Hematopoietic multipotent progenitor cell treated with erythropoietin and hydrocortisone succinate and interleukin-3 and kit ligand, for 4 days (in vitro differentiated cells): ENCODE measurements at regions not wholly inside any gene's neighbourhood (a gene's known extent, or its start where the extent isn't known, plus 50 kb on each side); places are given as distances from the start of the nearest gene placed in this dataset.
A peak's percentile ranks its signal among the peaks of the same experiment; 100 is the strongest.
"Not testable (repeated sequence)": the region's sequence is repeated elsewhere in the genome, so short reads cannot be mapped to it uniquely, and the experiment has no call there.

ENCODE experiments used
- DNase-seq: peaks from one replicate; pipeline ENCODE4 v3.0.0-alpha.2; 2015

DNA sequence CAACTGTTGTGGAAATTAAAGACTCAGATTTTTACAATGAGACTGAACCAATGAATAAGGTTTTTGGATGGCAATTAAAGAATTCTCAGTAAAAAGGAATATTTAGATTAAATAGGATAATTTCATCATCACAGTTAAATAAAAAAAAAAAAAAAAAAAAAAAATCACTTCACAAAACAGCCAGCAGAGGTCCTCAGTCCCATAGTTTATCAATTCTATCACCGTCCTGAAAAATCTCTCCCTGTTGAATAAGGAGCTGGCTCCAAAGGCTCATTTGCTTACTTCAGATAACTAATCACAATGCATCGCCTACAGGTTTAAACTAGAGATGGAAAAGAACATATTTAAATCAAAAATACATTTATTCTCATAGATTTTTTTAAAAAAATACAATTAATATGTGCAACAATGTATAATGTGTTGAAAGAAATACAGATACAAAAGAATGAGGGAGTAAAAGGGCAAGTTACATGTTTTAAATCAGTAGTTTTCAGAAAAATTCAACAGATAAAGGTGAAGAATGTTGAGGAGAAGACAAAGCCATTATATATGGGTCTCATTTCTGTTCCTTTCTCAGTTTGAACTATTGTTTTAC, 175.8 kb upstream of the CHD1 start:
- peak; percentile 66 for DNase-seq

DNA sequence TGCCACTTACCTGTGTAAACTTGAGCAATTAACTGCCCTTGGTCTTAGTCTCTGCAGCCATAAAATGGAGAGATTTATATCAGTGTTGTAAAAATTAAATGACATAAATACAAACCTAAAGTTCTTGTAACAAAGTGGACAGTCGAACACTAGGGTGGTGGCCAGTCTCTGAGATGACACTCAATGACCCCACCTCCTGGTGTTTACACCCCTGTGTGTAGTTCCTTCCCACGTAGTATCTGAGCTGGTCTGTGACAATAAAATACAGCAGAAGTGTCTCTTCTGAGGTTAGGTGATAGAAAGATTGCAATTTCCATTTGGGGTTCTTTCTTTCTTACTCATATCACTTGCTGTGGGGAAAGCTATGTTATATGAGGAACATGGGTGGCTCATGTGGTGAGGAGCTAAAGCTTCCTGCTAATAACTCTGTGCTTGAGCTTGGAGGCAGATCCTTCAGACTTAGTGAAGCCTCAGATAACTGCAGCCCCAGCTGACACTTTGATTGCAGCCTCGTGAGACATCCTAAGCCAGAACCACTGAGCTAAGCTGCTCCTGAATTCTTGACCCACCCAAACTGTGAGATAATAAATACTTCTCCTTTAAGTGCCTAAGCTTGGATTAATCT, 173.4 kb upstream of the CHD1 start:
- DNase-seq, result no peak

DNA sequence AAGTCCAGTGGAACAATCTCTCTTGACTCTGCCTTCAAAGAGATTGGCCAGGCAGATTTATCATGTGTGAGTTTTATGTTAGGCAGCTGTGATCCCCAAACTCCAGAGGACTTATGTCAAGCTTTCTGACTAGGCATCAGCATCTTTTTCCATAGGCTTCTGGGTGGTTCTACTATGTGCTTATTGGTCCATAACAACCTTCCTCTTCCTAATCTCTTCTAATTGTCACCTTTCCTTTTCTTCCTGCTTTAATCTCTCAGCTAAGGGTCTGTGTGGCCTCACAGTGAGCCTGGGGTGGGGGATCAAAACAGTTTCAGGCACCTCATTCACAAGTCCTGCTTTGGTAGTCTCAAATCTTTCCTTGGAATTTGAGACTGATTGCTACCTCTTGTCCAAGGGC, 170.9 kb upstream of the CHD1 start:
- DNase-seq, result no peak

DNA sequence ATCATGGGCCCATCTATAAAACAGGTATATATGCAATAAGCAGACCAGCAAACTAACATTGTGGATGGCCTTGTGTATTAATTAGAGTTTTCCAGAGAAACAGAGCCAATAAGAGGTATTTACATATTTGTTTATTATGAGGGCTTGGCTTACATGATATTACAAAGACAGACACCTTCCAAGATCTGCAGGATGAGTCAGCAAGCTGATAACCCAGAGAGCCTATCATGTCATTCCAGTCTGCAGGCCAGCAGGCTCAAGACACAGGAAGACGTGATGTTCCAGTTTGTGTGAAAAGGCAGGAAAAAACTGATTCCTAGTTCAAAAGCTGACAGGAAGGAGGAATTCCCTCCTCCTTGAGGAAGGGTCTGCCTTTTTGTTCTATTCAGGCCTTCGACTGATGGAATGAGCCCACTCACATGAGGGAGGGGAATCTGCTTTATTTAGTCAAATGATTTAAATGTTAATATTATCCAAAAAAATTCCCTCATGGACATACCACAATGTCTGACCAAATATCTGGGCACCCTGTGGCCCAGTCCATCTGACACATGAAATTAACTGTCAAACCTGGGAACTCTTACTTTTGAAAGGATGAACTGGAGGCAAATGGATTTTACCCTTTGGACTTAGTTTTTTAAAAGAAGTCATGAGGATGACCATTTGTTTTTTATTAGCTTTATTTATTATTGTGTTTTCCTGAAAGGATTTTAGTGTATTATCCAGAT, 161.2 kb upstream of the CHD1 start:
- no peak for DNase-seq

DNA sequence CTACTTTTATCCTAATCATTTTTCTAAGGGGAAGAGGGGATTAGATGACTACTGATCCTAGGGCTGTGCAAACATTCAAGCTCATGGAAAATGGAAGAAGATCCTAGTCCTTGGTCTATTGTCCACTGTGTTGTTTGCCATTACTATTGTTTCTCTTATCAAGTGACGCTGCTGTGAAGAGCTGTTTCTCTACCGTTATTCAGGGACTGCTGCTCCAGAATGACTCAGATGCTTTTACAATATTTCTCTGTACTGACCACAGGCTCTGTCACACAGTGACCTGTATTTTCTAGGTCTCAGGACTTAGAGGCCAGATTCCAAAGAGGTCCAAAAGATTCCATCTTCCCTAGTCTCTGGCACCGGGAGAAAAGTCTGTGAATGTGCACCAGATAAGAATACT, 159.5 kb upstream of the CHD1 start:
- DNase-seq, result no peak

DNA sequence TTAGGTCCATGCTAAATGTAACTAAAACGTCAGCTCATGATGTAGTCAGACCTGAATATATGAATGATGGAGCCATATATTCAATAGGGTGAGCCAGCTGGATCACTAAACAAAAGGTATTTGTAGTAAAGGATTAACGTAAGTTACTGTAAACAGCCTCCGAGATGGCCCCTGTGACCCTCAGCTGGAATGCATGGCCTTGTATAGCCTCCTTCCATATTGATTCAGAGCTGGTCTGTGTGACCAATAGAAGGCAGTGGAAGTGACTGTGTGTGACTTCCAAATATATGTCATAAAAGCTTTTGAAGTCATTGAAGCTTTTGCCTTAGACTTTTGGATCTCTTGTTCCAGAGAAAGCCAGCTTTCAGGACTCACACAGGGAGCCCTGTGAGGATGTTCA, 154.4 kb upstream of the CHD1 start:
- DNase-seq, result no peak

DNA sequence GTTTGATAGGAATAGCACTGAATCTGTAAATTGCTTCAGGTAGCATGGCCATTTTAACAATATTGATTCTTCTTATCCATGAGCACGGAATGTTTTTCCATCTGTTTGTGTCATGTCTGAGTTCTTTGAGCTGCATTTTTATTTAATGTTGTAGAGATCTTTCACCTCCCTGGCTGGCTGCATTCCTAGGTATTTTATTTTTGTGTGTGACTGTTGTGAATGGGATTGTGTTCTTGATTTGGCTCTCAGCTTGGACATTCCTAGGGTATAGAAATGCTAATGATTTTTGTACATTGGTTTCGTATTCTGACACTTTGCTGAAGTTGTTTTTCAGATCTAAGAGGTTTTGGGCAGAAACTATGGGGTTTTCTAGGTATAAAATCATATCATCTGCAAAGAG, 152.9 kb upstream of the CHD1 start:
- DNase-seq, result no peak

DNA sequence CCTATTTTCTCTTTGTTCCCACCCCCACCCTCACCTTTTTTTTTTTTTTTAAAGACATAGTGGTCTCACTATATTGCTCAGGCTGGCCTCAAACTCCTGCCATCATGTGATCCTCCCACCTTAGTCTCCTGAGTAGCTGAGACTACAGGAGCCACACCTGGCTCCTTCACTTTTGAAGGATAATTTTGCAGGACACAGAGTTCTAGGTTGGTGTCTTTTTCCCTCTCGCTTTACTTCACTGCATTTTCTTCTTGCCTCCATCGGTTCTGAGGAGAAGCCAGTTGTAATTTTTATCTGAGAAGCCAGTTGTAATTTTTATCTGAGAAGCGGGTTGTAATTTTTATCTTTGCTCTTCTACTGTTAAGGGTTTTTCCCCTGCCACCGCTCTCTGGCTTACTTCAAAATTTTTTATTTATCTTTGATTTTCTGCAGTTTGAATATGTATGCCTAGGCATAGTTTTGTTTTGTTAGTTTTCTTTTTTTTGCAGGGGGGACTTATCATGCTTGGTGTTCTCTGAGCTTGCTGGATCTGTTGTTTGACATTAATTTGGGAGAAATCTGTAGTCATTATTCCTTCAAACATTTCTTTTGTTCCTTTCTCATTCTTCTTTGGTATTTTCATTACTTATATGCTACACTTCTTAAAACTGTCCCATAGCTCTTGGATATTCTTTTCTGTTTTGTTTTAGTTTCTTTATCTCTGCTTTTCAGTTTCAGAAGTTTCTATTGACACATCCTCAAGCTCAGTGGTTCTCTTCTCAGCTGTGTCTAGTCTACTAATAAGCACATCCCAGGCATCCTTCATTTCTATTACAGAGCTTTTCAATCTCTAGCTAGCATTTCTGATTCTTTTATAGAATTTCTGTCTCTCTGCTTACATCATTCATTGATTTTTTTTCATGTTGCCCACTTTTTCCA, 148.2 kb upstream of the CHD1 start:
- DNase-seq, result peak; percentile 79

DNA sequence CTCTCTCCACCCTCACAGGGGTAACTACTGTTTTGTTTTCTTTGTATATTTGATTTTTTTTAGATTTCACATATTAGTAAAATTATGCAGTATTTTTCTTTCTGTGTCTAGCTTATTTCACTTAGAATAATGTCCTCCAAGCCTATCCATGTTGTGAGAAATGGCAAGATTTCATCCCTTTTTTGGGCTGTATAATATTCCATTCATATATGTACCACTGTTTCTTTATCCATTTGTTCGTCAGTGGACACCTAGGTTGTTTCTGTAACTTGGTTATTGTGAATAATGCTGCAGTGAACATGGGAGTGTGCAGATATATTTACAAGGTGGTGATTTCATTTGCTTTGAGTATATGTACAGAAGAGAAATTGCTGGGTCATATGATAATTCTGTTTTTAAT, 144.0 kb upstream of the CHD1 start:
- DNase-seq, result no peak

DNA sequence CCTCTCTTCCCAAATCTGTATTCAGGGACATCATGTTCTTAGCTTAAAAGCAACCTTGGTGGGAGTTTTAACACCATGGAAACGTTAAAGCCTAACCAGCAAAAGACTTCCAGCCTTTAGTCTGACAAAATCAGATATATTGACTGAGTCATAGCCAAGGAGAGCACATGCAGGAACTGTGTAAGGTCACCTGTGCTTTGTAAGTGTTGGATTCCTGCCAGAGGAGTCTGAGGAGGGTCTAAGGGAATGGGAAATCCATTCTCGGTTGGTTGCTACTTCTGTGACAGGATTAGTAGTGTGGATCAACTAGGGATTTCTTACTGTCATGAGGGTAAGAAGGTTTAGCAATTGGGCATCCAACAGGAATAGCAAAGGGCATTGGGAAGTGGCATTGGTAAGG, 142.0 kb upstream of the CHD1 start:
- DNase-seq, result no peak

DNA sequence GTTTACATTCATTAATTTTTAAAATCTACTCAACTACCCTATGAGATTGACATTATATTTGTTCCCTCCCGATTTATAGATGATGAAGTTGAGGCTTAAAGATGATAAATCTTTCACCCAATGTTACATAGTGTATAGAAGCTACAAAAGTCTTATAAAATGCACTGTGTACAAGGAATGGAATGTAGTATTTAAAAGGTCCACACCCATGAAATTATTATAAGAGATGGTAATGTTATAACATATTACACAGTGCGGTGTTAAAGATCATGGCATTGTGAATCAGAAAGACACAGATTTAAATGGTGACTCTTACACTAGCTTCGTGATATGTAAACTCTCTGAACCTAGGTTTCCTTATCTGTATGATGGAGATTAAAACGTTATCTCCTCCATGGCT, 141.6 kb upstream of the CHD1 start:
- no peak for DNase-seq

DNA sequence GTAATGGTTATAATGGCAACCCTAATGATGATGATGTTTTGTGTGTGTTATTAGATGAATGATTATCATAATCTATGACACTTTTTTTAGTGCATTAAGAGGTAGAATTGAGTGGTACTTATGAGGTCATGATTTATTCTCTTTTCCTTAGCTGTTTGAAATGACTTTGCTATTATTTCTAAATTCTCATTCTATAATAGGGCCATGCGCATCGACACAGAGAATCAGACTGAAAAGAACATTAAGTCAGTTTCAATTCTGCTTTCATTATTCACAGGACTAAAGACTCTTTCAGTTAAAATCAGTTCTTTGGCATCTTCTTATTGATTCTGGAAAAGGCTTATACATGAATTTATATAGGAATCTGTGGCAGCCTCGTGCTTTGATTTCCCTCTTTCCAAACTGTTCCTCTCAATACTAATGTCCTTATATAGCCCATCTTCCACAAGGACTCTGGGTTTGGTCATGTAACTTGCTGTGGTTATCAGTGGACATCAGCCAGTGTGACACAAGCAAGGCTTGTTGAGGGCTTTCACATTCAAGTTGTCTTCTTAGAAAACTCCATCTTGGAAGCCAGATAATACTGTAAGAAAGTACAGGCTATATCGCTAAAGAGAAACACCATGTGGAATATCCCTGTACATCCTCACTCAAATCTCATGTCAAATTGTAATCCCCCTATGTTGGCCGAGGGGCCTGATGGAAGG, 140.3 kb upstream of the CHD1 start:
- DNase-seq, result no peak

DNA sequence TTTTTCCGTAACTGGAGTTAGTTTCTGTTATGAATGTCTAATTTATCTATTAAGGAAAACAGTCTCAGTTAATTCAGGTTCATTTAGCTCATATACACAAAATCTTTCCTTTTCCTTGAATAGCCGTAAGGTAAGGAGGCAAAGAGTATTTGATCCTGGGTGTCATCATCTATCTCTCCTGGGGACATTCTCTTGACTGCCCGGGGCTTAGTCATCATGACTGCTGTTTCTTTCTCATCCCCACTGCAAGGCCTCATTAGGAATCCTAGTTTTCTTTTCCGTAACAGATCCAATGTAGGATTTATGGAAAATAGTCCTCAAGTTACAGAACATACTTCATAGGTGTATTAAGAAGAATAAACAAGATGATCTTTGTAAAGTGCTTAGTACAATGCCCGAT, 134.9 kb upstream of the CHD1 start:
- no peak for DNase-seq

DNA sequence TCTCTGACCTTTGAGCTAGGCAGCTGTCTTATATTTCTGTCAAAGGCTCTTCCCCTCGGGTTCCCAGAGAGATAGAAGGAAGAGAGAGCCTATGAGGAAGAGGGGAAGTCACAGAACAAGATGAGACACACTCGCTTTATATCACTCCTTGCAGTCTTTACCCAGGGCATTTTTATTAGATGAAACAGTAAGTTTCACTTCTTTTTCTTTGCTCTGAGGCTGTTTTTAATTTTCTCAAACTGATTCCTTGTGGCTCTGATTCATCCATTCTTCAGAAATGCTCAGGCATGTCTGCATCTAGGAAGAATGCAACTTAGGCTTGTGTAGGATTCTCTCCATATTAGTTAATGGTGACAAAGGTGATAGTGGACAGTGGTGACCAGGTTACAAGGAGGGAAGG, 132.9 kb upstream of the CHD1 start:
- no peak for DNase-seq

DNA sequence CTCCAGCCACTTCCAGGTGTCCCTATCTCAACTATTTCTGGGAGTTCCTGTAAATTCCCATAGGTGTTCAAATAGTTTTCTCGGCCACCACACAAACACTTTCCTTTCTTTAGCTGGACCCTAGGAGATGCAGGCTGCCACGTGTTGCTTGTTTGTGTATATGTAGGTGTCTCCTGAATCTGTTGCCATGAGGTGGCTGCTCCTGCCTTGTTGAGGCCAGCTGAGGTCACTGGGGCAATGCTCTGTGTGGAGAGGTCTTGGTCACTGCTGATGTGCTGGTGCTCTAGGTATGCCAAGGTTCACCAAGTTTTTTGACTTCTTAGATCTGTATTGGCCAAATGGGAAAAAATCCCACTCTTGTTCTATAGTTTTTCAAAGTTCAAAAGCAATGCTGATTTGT, 132.5 kb upstream of the CHD1 start:
- no peak for DNase-seq

DNA sequence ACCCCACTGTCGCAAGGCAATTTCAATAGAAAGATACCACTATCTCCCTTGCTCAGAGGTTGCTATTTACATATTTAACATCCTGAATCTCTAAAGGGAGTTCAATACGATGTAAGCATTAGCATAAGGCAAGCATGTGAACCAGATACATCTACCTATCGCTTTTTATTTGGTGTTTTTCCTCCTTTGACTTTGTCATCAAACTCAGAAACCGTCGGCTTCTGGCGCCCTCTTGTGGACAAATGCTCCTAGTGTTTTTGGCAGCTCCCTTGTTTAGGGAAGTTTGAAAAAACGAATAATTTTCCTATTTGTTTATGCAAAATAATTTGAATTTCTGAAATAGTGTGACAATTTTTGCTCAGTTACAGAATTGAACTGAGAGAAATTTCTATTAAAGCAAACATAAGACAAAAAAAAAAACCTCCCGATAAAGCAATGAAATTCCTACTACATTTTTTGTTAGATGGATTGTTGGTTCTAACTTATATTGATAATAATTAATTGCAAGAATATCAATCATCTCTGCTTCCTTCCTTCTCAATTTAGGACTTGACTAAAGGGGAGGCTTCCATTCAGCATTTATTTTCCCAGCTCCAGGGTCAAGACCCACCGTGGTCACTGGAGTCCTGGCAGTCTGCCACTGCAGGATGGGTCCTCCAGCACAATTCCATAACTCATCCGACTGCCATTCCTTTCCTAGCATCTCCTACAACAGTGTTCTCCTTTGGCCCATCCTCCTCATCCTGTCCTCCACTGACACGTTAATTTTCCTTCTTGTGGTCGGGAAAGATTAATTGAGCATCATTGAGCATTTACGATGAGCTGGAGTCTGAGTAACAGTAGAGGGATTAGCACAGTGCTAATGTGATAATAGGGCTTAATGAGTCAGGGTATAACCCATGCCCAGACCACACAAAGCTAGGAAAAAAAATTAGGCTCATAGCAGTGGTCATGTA, 131.8 kb upstream of the CHD1 start:
- peak; percentile 89 for DNase-seq

DNA sequence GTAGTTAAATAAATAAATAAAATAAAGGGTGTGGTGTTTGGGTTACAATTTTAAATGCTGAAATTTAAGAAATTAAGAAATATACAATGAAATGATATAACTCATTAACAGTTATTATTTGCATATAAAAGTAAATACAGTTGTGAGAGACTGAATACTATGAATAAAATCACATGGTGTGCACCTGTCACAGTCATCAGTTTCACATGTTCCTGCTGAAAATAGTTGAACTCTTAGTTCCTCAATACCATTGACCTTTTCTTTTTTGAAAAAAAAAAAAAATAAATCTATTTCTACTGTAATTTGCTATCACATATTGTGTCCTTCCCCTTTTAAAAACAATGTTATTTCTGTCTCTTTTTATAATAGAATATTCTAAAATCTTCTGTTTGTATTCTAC, 130.9 kb upstream of the CHD1 start:
- no peak for DNase-seq

DNA sequence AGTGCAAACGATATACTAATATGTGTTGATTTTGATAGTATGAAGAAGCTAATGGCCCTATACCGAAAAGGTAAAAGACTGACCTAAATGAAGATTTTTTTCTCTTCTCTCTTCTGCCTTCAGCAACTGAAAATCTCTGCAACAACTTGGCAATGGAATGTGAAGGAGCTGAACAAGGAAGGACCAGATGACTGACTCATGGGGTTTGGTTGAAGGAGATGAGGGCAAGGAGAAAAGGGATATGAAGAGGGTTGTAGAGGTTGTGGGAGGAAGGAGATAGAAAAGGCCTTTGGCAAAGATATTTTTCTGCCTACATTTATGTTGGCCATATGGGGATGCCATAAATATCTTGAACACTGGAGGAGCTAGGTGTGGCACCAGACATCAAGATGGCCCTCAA, 129.7 kb upstream of the CHD1 start:
- DNase-seq, result no peak

DNA sequence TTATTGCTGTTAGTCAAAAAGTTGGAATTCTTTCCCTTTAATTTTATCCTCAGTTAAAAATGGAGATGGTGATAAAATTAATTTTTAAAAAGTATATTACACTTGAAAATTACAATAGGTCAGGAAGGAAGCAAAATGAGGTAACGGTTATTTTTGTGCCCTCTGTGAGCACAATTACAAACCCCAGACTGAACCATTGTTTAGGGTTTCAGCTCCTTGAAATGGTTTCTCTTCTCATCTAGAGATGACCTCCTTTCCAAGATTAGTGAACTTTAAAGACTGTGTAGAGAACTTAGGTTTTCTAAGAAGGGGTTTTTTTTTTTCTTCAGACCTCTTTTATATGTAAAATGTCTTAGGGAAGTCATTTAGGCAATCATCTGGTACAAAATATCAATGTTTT, 126.2 kb upstream of the CHD1 start:
- no peak for DNase-seq

DNA sequence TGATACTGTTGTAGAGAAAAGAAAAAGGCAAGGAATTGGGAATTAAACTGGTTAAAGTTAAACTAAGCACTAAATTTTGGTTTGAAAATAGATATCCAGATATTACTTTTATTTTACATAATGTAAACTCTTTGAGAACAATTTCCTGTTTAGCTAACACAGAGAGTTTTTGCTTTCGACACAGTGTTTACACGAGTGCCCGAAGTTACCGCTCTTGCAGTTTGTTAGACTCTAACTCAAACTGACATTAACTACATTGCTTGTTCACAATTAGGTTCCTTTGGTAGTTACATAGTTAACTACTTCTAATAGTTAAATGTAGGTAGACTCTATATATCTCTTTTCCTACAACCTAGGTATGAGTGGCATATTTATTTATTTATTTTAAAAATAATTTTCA, 117.1 kb upstream of the CHD1 start:
- DNase-seq, result no peak

DNA sequence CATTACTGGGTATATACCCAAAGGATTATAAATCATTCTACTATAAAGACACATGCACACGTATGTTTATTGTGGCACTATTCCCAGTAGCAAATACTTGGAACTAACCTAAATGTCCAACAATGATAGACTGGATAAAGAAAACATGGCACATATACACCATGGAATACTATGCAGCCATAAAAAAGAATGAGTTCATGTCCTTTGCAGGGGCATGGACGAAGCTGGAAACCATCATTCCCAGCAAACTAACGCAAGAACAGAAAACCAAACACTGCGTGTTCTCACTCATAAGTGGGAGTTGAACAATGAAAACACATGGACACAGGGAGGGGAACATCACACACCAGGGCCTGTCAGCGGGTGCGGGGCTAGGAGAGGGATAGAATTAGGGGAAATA, 114.5 kb upstream of the CHD1 start:
- DNase-seq, result not testable (repeated sequence)

DNA sequence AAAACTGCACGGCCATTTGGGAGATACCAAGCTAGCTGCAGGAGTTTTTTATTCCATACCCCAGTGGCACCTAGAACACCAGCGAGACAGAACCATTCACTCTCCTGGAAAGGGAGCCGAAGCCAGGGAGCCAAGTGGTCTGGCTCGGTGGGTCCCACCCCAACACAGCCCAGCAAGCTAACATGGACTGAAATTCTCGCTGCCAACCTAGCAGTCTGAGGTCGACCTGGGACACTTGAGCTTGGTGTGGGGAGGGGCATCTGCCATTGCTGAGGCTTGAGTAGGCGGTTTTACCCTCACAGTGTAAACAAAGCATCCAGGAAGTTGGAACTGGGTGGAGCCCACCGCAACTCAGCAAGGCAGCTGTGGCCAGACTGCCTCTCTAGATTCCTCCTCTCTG, 108.9 kb upstream of the CHD1 start:
- peak; percentile 84 for DNase-seq
